Sciatic nerve (tissue), 2 donors: ENCODE measurements at regions not wholly inside any gene's neighbourhood (a gene's known extent, or its start where the extent isn't known, plus 50 kb on each side); places are given as distances from the start of the nearest gene placed in this dataset.
"Not testable (repeated sequence)": the region's sequence is repeated elsewhere in the genome, so short reads cannot be mapped to it uniquely, and the experiment has no call there.

Experiments
- ATAC-seq: fragments of 200-7000 bp; cut with Tn5 transposase; one replicate; pipeline ENCODE4 v1.9.1; 2020; ENCODE audit warnings: mild to moderate bottlenecking, moderate library complexity
- DNase-seq: peaks from one replicate; pipeline ENCODE4 v3.0.0-alpha.2; 2020; ENCODE audit warnings: low spot score
- intact Hi-C: fragments of 100-400 bp; cut with DNase I; formaldehyde crosslinking; loops from one replicate; pipeline ENCODE4 v1.14.2; 2022
- donor health status: DM: no; HTN: no; CAD: no.
- donor health status: DM: no; HTN: no; CAD: no.

DNA sequence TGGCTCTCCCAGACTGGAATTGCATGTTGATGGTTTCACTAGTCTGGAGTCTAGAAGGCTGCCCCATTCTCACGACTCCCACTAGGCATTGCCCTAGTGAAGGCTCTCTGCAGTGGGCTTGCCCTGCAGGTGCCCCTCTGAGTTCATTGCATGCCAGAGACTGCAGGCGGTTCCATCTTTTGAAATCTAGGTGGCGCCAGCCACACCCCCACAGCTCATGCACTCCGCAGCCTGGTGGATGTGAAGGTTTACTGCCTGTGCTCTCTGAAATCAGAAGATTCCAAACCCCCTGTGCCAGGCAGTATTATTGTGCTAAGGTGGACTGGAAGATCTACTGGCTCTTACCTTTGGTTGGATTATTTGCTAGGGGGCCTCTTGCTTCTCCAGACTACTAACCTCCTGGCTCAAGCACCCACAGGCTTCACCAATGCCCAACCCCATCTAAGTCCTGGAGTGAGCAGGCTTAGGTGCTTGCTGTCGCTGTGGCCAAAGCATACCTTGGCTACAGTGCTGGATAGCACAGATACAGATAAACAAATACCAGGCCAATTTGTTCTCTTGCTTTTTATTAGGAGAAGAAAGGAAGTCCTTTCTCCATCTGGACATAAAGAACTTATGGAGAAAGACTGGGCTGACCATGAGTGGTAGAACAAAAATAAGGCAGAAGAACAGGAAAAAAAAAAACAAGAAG, 83.5 kb upstream of the SIM2 start:
- ATAC-seq: no peak
- no peak for DNase-seq
- intact Hi-C loops: no loop called here

DNA sequence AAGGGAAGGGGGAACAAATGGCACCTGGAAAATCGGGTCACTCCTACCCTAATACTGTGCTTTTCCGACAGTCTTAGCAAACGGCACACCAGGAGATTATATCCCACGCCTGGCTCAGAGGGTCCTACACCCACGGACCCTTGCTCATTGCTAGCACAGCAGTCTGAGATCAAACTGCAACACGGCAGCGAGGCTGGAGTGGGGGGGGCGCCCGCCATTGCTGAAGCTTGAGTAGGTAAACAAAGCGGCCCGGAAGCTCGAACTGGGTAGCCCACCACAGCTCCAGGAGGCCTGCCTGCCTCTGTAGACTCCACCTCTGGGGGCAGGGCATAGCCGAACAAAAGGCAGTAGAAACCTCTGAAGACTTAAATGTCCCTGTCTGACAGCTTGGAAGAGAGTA, 82.1 kb upstream of the SIM2 start:
- ATAC-seq, DNase-seq, intact Hi-C loops: not testable (repeated sequence)

DNA sequence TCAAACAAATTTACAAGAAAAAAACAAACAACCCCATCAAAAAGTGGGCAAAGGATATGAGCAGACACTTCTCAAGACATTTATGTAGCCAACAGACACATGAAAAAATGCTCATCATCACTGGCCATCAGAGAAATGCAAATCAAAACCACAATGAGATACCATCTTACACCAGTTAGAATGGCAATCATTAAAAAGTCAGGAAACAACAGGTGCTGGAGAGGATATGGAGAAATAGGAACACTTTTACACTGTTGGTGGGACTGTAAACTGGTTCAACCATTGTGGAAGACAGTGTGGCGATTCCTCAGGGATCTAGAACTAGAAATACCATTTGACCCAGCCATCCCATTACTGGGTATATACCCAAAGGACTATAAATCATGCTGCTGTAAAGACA, 77.1 kb upstream of the SIM2 start:
- not testable (repeated sequence) for ATAC-seq

DNA sequence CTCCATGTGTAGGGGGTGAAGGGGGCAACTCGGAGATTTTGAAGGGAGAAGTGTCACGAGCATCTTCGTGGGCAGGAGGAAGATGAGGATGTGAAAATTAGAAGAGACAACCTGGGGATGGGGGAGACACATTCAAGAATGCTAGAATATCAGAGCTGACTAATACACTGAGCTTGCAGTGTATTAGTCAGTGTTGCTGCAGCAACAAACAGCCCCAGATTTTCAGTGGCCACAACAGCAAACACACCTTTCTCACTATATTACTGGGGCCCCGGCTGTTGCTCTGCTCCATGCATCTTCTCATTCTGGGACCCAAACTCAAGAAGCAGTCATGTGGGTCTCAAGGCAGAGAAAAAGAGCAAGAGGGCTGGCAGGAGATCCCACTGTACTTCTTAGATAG, 74.8 kb upstream of the SIM2 start:
- ATAC-seq (no peak), DNase-seq (no peak)
- intact Hi-C loops: no loop called here

More for the DNA sequence above, 77.1 kb upstream of the SIM2 start:
- intact Hi-C loops, DNase-seq: not testable (repeated sequence)

DNA sequence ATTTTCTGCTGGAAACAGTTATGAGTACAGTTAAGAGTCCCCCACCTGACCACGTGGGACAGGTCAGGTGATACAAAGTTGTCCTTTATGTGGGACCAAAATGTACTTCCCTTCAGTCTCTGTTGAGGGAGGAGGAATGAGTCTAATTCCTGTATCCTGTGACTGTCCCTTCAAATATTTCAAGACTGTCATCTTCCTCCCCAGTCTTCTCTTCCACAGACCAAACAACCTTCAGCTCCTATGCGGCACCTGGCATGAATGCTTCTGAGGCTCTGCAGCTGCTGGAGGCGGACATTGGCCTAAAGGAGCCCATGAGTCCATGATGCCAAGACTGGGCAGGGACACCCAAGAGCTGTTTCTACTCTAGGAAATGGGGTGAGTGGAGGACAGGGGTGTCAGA, 72.1 kb upstream of the SIM2 start:
- intact Hi-C loops: no loop called here
- ATAC-seq: no peak
- DNase-seq: no peak

DNA sequence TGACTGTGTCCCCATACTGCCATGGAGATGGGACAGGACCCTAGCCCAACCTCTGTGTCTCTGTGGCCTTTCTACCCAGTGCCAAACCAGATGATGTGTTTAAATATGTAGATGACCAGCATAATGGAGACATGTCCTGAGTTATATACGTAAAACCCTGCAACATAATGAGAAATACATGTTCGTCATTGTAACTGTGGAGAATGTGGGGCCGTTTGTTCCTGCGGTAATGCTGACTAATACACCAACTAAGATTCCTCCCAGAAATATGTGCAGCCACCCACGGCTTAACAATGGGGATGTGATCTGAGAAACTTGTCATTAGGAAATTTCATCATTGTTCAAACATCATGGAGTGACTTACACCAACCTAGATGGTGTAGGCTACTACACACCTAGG, 71.7 kb upstream of the SIM2 start:
- no peak for ATAC-seq
- intact Hi-C loops: no loop called here
- no peak for DNase-seq

DNA sequence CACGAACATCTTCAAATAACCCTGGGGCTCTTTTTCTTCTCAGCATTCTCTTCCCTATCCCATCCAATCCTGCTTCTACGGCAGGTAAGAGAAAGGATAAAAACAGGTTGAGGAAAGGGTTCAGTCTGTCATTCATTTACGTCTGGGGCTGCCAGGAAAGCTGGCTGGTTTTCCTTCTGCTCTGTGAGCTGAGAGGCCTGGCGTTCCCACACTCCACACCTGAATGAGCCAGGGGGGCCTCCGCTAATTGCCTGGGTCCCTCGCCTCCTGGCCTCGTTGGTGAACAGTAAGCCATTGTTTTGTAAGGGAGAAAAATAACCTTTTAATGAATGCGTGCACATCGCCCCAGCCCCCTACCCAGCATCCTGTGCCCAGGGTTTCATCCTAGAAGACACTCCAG, 70.8 kb upstream of the SIM2 start:
- intact Hi-C loops: no loop called here
- ATAC-seq: no peak
- no peak for DNase-seq

DNA sequence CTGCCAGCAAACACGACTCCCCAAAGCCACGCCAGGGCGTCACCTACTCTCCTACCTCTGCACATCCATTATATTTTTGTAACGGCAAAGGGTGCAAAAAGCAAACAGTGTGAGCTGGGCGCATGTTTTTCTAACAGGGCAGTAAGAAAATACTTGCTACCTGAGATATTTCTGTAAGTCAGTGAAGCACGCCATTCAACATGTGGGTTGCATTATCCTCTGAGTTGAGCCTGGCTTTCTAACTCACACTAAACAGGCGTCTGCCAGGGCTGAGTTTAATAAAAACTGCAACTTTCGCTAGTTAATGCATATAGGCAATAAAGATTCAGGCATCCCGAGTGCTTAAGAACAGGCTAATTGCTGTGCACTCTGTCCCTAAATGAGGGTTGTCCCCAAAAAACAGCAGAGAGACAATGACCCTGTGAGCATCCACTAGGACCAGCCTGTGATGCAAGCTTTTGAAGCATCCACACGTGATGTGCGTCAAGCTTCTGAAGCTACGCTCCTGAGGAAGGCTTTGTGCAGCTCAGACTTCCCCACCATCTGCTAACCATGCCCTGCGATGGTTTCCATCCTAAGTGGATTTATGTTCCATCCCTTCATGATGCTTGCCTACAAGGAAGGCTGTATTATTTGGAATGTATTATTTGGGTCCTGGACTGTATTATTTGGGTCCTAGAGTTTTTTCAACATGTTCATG, 70.0 kb upstream of the SIM2 start:
- no peak for DNase-seq
- intact Hi-C loops: no loop called here
- no peak for ATAC-seq

DNA sequence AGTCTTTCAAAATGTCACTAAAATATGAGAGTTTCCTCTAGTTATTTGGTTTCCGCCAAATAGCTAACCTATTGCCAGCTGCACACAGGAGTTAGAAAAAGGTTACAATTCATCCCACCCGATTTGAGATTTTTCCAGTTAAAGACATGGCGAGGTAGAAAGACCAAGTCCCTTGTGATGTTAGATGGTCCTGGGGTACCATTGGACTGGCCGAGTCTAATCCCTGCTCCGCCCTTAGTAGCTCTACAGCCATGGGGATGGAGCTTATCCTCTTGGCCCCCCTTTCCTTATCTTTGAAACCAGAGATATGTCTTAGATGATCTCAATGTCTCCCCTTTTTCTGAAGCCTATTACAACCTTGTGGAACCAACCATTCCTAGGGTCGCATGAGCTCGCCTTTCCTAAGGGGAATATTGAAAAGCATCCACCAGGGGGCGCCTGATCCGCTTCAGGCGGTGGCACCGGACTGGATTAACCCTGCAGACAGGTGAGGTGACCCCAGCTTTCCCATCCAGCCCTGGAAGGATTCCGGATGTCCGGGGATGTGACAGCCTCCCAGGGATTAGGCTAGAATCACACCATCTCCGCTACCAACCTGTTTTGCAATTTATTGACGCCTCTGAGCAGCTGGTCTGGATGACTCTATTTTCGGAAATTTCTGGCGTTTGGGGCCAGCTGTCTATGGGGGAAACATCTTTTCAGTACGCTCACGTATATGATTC, 68.3 kb upstream of the SIM2 start:
- no peak for ATAC-seq
- intact Hi-C loops: no loop called here
- DNase-seq: peak; percentile 75

DNA sequence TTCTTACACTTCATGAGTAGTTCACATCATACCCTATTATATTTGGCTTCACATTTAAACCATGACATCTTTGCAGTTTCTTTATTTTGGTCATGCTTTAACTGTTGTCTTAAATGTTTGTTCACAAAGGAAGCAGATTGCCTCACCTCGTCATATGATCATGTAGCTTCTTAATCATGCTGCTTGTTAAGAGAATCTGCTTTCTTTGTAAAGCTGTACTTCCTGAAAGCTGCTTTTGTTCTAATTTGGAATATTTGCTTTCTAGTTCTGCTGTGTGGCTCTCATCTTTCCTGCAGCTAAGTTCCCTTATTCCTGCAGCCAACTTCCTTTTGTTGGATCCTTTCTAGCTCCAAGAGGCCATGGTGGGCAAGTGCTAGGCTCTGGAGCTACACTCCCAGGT, 62.9 kb upstream of the SIM2 start:
- intact Hi-C loops: no loop called here
- no peak for ATAC-seq
- no peak for DNase-seq

DNA sequence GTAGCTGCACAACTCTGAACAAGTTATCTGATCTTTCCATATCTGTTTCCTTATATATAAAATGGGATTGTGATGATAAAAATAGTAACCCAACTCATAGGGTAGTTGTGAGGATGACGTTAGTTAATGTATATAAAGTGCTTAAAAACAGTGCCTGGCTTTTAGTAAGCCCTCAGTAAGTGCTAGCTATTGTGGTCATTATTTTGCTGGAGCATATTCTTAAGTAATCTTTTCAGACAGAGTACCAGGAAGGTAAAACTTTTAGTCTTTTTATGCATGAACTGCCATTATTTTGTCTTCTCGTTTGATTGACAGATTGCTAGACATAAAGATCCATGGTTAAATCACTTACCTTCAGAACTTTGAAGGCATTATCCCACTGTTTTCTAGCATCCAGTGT, 62.5 kb upstream of the SIM2 start:
- intact Hi-C loops: no loop called here
- DNase-seq: no peak
- ATAC-seq: no peak

DNA sequence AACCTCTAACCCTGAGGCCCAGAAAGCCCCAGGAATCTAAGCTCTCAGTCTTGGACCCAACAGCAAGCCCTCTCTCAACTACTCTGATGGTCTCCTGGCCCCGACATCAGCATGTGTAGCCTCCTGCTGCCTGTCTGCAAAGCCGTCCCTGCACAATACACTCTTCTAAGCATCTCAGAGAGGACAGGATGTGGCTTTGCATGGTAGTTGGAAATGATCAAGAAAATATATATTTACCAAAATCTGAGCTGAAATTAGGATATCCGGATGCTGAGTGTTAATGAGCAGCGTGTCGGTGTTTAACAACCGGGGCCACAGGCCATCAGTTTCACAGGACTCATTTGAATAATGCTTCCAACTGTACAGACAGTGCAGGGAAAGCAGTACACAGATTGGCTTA, 59.1 kb upstream of the SIM2 start:
- DNase-seq (no peak), ATAC-seq (no peak)

DNA sequence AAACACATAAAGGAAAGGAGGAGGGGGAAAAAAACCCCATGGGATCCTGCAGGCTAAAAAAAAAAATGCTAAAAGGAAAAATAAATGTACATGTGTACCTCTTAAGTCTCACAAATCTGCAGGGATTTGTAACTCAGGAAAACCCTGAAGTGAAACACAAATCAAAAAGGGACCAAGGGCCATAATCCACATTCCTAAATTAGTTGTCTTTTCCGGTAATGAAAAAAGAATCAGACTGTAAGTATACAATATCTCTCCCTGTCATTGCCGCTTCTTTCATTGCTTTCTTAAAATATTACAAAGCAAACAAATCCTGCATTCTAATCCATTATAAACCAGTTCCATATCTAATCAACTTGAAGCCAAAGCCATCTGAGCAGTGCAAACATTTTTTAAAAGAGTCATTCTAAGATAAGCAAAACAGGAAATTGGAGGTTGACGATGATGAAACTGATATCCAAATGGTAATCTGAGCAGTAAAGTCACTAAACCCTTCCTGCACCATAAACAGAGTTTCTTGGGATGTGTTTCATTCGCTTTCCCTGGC, 58.7 kb upstream of the SIM2 start:
- no peak for DNase-seq
- ATAC-seq: no peak
- intact Hi-C loops: no loop called here

More for the DNA sequence above, 59.1 kb upstream of the SIM2 start:
- intact Hi-C loops: no loop called here

DNA sequence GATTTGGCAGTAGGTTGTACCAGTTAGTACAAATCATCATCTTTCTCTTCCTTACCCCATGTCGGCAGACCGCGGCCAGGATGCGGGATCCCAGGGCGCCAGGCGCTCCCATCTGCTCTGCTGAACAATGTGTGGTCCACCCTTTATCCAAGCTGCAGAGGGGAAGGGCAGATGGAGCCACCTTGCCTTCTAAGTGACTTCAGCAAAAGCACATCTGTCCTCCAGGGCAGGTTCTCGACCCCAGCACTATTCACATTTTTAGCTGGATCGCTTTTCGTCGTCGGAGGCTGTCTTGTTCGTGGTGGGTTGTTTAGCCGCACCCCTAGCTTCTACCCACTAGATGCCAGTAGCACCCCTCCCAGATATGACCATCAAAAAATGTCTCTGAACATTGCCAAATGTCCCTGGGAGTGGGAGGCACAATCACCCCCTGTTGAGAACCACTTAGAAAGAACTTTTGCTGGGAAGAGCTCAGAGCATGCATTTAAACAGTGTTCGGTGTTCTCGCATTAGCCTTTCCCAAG, 58.1 kb upstream of the SIM2 start:
- DNase-seq (no peak), ATAC-seq (no peak)
- intact Hi-C loops: no loop called here

DNA sequence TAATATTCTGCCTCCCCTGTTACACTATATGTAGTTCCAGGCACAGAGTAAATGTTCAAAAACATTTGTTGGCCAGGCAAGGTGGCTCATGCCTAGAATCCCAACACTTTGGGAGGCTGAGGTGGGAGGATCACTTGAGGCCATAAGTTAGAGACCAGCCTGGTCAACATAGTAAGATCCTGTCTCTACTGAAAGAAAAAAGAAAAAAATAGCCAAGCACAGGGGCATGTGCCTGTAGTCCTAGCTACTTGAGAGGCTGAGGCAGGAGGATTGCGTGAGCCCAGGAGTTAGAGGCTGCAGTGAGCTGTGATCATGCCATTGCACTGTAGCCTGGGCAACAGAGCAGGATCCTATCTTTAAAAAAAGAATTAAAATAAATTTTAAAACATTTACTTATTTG, 57.6 kb upstream of the SIM2 start:
- intact Hi-C loops: no loop called here
- ATAC-seq: no peak
- DNase-seq: no peak

DNA sequence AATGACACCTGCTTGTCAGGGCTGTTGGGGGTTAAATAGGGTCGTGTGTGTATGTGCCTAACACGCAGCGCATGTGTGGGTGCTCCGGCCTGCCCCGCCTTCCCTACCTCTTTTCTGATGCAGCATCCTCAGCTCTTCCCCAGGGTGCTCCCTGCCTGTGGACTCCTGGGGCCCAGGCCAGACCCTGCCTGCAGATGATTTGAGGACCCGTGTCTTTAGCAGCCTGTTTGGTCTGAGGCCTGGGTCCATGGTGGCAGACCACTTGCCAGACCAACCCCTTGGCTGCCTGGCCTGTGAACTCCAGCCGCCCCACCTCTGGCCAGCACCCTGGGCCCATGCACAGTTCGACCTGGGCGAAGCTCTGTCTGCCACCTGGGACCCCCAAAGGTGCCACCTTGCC, 57.0 kb upstream of the SIM2 start:
- intact Hi-C loops: no loop called here
- DNase-seq (no peak), ATAC-seq (no peak)

DNA sequence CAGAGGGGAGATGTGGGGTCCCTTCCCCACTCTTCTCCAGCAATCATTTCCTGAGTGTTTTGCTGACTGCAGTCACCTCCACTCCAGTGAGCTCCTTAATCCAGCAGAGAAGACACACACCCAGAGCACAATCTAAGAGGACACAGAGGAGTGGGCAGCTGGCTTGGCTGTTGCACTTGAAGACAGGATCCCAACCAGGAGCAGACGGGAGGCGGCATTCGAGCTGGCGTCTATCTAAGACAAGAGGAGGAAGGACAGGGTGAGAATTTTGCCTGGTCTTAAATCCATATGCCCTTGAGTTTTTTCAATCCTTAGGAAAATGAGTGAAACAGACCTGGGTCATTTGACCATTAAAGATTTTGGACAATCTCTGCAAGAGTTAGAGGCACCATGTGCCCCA, 56.1 kb upstream of the SIM2 start:
- no peak for DNase-seq
- intact Hi-C loops: no loop called here
- ATAC-seq: no peak

DNA sequence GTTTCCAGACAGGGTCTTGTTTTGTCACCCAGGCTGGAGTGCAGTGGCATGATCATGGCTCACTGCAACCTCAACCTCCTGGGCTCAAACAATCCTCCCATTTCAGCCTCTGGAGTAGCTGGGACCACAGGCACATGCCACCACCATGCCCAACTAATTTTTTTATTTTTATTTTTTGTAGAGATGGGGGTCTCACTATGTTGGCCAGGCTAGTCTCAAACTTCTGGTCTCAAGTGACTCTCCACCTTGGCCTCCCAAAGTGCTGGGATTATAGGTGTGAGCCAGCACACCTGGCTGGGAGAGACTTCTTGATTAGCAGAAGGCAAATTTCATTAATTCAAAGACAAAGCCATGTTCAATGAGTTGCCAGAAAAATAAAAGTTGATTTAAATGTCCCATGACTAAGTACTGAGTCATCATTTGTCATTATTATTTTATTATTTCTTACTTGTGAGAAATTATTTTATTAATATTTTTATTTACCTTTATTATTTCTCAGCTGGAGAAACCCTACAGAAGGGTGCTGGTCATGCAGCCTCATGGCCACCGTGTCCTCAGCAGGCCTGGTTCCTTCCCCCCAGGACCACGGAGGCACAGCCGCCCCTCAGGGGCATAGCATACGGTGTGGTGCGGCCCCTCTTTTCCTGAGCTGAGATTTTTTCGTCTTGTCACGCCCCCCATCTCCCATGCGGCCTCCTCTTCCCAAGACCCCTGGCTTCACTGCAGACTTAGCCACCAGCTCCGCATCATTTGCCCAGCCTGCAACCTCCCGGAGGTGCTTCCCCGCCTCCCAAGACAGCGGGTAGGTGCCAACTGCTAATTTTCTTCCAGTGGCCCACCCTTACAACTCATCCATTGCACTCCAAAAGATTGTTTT, 55.3 kb upstream of the SIM2 start:
- DNase-seq (no peak), ATAC-seq (no peak)
- intact Hi-C loops: no loop called here

DNA sequence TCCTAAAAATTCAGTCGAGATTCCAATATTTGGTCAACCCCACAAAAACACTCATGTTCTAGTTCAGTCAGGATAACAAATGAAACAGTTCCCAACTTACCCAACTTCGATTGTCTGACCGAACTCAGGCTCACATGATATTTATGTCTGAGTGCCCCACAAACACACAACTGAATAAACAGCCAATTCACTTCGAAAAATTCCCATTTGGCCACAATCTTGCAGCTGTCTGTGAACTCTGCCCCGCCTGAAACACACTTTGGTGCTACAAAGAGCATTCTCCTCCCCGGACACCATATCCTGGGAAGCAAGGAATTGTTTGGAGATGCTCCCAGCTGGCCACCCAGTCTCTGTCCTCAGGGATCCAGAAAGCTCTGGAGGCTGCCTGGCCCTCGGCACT, 52.9 kb upstream of the SIM2 start:
- no peak for DNase-seq
- ATAC-seq: no peak
- intact Hi-C loops: no loop called here
